ENCODE measurements at regions not wholly inside any gene's neighbourhood (a gene's known extent, or its start where the extent isn't known, plus 50 kb on each side); places are given as distances from the start of the nearest gene placed in this dataset.

DNA sequence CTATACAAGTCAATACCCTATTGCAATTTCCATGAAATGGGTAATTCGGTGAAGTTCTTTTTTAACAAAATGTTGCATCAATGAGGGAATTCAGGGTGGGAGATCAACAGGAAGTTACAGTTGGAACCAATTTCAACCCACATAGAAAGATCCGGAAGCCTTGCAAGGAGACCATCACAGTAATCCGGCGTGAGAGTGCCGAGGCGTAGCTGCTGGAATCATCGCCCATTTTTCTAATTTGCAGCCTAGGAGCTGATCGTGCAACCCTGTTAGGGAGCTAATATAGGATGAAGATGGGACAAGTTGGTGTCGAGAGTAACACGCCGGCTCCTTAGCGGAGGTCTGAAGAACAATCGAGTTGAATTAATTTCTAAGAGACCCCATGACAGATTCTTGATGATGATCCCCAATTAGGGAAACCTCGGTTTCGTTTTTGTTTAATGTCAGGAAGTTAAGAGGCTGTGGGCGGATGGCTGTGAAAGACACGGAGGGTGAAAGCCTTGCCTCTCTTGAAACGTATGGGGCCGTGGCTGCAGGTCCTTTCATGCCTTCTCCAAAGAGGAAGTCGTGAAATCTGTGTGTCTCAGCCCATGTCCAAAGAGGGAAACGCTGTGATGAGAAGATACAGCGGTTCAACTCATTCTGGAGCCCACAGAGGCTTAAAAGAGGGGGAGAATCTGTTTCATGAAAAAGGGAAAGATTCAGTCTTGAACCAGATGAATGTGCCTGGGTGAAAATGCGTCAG lies 51.2 kb upstream of the CARD11 start:
- H3K27me3 Mint-ChIP-seq = no peaks in the 10 kb centered on the region
- DNase-seq (peak; percentile 56), ATAC-seq (replicated peaks) (peak; percentile 73 to 74)
- H3K4me3 Mint-ChIP-seq = peak overlapping the region; percentile 74 to 80
- H3K9me3 Mint-ChIP-seq = no peaks in the 10 kb centered on the region
- peak overlapping the region; percentile 97 for H3K27ac Mint-ChIP-seq
- H3K4me1 Mint-ChIP-seq = peaks cover 26 to 64% of the 10 kb centered on the region in 2 donors
- no peaks in the 10 kb centered on the region for H3K36me3 Mint-ChIP-seq

- Mint-ChIP-seq H3K36me3 (no peaks in the 10 kb centered on the region), H3K9me3 (no peaks in the 10 kb centered on the region), H3K27me3 (no peaks in the 10 kb centered on the region), H3K4me3 (no peak overlapping the region), H3K4me1 (peaks cover 16 to 40% of the 10 kb centered on the region in 2 donors), H3K27ac (no peak overlapping the region)
- DNase-seq = no peak
- no peak for ATAC-seq (replicated peaks)
Measured at GRCh38 chr7:3097734-3098133, 54.1 kb upstream of the CARD11 start.

- ATAC-seq (replicated peaks) (no peak), DNase-seq (no peak)
- Mint-ChIP-seq H3K36me3 (no peaks in the 10 kb centered on the region), H3K27me3 (no peaks in the 10 kb centered on the region), H3K4me1 (peaks cover 11 to 17% of the 10 kb centered on the region in 2 donors), H3K4me3 (no peak overlapping the region), H3K9me3 (no peaks in the 10 kb centered on the region), H3K27ac (no peak overlapping the region)
Measured at GRCh38 chr7:3102159-3102558, 58.5 kb upstream of the CARD11 start.

GRCh38 chr7:3103614-3104398 lies 60.1 kb upstream of the CARD11 start:
- Mint-ChIP-seq H3K9me3 (no peaks in the 10 kb centered on the region), H3K4me1 (peaks cover 17 to 21% of the 10 kb centered on the region in 2 donors), H3K27me3 (no peaks in the 10 kb centered on the region), H3K4me3 (no peak overlapping the region), H3K27ac (no peak overlapping the region), H3K36me3 (no peaks in the 10 kb centered on the region)
- no peak for ATAC-seq (replicated peaks)
- no peak for DNase-seq

DNA sequence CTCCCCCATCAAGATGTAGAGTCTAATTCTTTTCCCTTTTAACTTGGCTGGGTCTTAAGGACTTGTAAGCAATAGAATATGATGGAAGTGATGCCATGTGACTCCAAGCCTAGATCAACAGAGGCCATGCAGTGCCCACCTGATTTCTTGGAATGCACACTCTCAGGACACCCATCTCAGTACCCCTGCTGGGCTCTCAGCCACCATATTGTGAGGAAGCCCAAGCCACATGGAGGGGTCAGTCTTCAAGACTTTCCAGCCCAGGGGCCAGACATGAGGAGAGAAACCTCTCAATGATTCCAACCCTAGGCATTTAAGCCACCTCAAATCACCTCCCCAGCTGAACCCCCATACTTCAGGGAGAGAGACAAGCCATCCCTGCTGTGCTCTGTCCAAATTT lies 62.2 kb upstream of the CARD11 start:
- DNase-seq = no peak
- Mint-ChIP-seq H3K27me3 (no peaks in the 10 kb centered on the region), H3K27ac (no peak overlapping the region), H3K9me3 (no peaks in the 10 kb centered on the region), H3K4me3 (no peak overlapping the region), H3K4me1 (peaks cover 17 to 21% of the 10 kb centered on the region in 2 donors), H3K36me3 (no peaks in the 10 kb centered on the region)
- ATAC-seq (replicated peaks) = no peak

GRCh38 chr7:3106361-3106826 lies 62.7 kb upstream of the CARD11 start:
- peaks cover 19 to 21% of the 10 kb centered on the region in 2 donors for H3K4me1 Mint-ChIP-seq

DNA sequence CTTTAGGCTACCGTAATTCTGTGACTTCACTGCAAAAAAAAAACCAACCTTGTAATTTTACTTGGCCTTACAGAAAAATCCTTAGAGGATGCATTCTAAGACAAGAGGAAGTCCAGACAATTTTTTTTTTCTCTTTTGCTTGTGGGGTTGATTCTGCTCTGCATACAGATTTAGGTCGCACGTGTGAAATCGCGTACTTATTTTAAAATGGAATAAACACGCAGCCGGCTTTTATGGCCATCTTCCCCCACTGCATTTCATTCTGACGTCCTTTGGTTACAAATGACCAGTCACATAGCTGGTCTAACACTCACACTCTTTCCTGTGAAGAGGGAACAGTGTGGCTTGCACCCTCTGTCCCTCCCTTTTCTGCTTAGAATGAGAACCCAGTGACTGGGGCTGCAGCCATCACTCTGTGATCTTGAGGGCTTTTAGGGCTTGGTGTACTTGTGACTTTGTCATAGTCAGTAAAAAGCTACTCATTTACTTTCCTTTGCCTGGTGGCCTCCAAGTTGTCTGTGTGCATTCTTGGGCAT lies 63.6 kb upstream of the CARD11 start:
- ATAC-seq (replicated peaks) (peak; percentile 30 to 38), DNase-seq (no peak)
- Mint-ChIP-seq H3K4me1 (peaks cover 20 to 23% of the 10 kb centered on the region in 2 donors), H3K27ac (no peak overlapping the region), H3K4me3 (no peak overlapping the region), H3K27me3 (no peaks in the 10 kb centered on the region), H3K9me3 (no peaks in the 10 kb centered on the region), H3K36me3 (no peaks in the 10 kb centered on the region)

More at GRCh38 chr7:3106361-3106826, 62.7 kb upstream of the CARD11 start:
- Mint-ChIP-seq H3K27me3 (no peaks in the 10 kb centered on the region), H3K9me3 (no peaks in the 10 kb centered on the region), H3K4me3 (no peak overlapping the region), H3K36me3 (no peaks in the 10 kb centered on the region), H3K27ac (peak overlapping the region; percentile 65)
- DNase-seq (no peak), ATAC-seq (replicated peaks) (peak; percentile 85 to 92)

- DNase-seq (no peak), ATAC-seq (replicated peaks) (no peak)
- H3K4me3 Mint-ChIP-seq = no peak overlapping the region
- H3K9me3 Mint-ChIP-seq = peaks cover under 1 to 2% of the 10 kb centered on the region in 2 donors
- H3K27ac Mint-ChIP-seq = no peak overlapping the region
- peaks cover 0 to 3% of the 10 kb centered on the region in 2 donors for H3K27me3 Mint-ChIP-seq
- peaks cover 0 to 4% of the 10 kb centered on the region in 2 donors for H3K36me3 Mint-ChIP-seq
- H3K4me1 Mint-ChIP-seq = peaks cover 25 to 31% of the 10 kb centered on the region in 2 donors
Measured at GRCh38 chr7:3107889-3108570, 64.4 kb upstream of the CARD11 start.

DNA sequence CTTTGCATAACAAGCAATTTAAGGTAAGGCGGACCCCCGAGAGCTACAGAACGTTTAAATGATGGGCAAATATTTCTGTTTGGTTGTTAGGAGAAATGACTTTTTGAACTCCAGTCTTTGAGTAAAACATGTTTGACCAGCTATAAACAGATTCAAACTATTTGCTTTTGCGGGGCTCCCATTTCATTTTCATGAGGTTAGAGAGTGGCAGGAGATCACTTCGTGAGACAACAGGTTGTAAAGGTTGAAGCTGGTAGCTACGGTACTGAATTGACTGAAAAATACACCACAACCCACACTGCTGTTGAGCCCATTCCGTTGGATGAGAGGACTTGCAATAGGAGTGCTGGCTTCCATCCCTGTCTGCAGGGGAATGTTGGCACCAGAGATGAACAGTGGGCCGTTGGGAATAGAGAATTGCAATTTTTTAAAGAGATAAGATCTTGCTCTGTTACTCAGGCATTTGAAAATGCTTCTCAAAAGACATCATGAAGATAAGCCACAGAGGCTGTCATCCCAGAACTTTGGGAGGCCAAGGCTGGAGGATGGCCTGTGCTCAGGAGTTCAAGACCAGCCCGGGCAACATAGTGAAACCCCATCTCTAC lies 65.7 kb upstream of the CARD11 start:
- Mint-ChIP-seq H3K4me3 (no peak overlapping the region), H3K4me1 (peaks cover 25 to 30% of the 10 kb centered on the region in 2 donors), H3K27ac (no peak overlapping the region), H3K27me3 (peaks cover 0 to 3% of the 10 kb centered on the region in 2 donors), H3K9me3 (peaks cover 2 to 7% of the 10 kb centered on the region in 2 donors), H3K36me3 (peaks cover 0 to 7% of the 10 kb centered on the region in 2 donors)
- ATAC-seq (replicated peaks) (no peak), DNase-seq (no peak)

GRCh38 chr7:3112479-3113134 lies 68.9 kb upstream of the CARD11 start:
- peaks cover 15 to 17% of the 10 kb centered on the region in 2 donors for H3K27me3 Mint-ChIP-seq
- peaks cover 0 to 7% of the 10 kb centered on the region in 2 donors for H3K36me3 Mint-ChIP-seq
- peak; percentile 45 to 61 for ATAC-seq (replicated peaks)
- H3K9me3 Mint-ChIP-seq = peaks cover 2 to 7% of the 10 kb centered on the region in 2 donors
- H3K27ac Mint-ChIP-seq = peak overlapping the region; percentile 39
- H3K4me3 Mint-ChIP-seq = no peak overlapping the region
- DNase-seq = no peak
- peaks cover 14 to 23% of the 10 kb centered on the region in 2 donors for H3K4me1 Mint-ChIP-seq

GRCh38 chr7:3114917-3115316 lies 71.2 kb upstream of the CARD11 start:
- no peak for ATAC-seq (replicated peaks)
- peaks cover 19% of the 10 kb centered on the region in 2 donors for H3K27me3 Mint-ChIP-seq
- peaks cover 0 to 8% of the 10 kb centered on the region in 2 donors for H3K36me3 Mint-ChIP-seq
- H3K4me1 Mint-ChIP-seq = peaks cover 11 to 28% of the 10 kb centered on the region in 2 donors
- H3K27ac Mint-ChIP-seq = no peak overlapping the region
- DNase-seq = no peak
- no peak overlapping the region for H3K4me3 Mint-ChIP-seq
- peaks cover 2 to 8% of the 10 kb centered on the region in 2 donors for H3K9me3 Mint-ChIP-seq

- peak overlapping the region in 1 of 2 donors; percentile 17 for H3K4me3 Mint-ChIP-seq
- peaks cover 8 to 27% of the 10 kb centered on the region in 2 donors for H3K4me1 Mint-ChIP-seq
- DNase-seq (no peak), ATAC-seq (replicated peaks) (no peak)
- H3K27me3 Mint-ChIP-seq = peaks cover 29% of the 10 kb centered on the region in 2 donors
- H3K27ac Mint-ChIP-seq = no peak overlapping the region
- H3K9me3 Mint-ChIP-seq = peaks cover 7 to 18% of the 10 kb centered on the region in 2 donors
- peaks cover 2 to 17% of the 10 kb centered on the region in 2 donors for H3K36me3 Mint-ChIP-seq
Measured at GRCh38 chr7:3117081-3117480, 73.4 kb upstream of the CARD11 start.
